Thyroid gland (tissue), 4 donors: ENCODE measurements at regions not wholly inside any gene's neighbourhood (a gene's known extent, or its start where the extent isn't known, plus 50 kb on each side); places are given as distances from the start of the nearest gene placed in this dataset.

Experiments
- CTCF ChIP-seq, 6 experiments: fragments of 200-600 bp in 3 of 6; fragments of 450-650 bp in 3 of 6; sonication (generic) in 3 of 6; IDR thresholded peaks; one replicate each; pipeline ENCODE4 v1.5.1; 2016 to 2019; ENCODE audit warnings: antibody characterized with exemption in 6 of 6, mild to moderate bottlenecking in 2 of 6, inconsistent platforms in 1 of 6, moderate library complexity in 1 of 6
- POLR2A ChIP-seq, 2 donors: fragments of 450-650 bp; IDR thresholded peaks; one replicate each; pipeline ENCODE4 v1.6.1; 2017; ENCODE audit warnings: antibody characterized with exemption in 2 of 2, mild to moderate bottlenecking in 2 of 2, moderate library complexity in 1 of 2

DNA sequence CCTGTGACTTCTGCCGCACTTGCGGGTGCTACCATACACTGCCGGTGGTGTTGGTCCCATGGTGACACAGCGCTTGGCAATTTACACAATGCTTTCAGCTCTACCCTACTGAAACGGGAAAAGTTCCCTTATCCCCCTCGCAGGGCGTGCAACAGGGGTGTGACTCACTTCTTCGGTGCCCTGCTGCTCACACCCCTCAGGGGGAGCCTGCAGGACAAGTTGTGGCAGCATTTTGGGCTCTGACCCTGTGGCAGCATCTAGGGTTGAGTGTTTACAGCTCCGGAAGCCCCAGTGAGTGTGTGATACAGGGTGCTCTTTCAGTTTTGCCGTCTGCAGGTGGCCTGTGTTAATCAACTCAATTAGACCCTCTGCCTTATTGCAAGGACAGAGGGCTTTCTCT lies 324.7 kb upstream of the RGMA start:
- no peak for TF ChIP-seq POLR2A (IDR thresholded peaks at IDR 0.05)
- no peak for TF ChIP-seq CTCF (IDR thresholded peaks at IDR 0.05)
